SK-N-SH treated with all-trans-retinoic acid at 6 μM for 48 hours (cell line): ENCODE measurements at regions not wholly inside any gene's neighbourhood (a gene's known extent, or its start where the extent isn't known, plus 50 kb on each side); places are given as distances from the start of the nearest gene placed in this dataset.

ENCODE experiments used
- ATAC-seq: fragments of 200-7000 bp; cut with Tn5 transposase; 3 replicates; pipeline ENCODE4 v1.9.1; 2020; ENCODE audit warnings: mild to moderate bottlenecking, moderate library complexity
- ARNTL ChIP-seq: fragments of 450-650 bp; formaldehyde crosslinking; IDR thresholded peaks from 2 replicates; pipeline ENCODE4 v1.5.0; 2020; ENCODE audit warnings: low read depth, mild to moderate bottlenecking, moderate library complexity, borderline replicate concordance
- BACH2 ChIP-seq: fragments of 250-450 bp; sonication (Bioruptor Pico); IDR thresholded peaks from 2 replicates; pipeline ENCODE4 v1.9.0; 2021; ENCODE audit warnings: mild to moderate bottlenecking, borderline replicate concordance
- CSDC2 ChIP-seq: fragments of 250-450 bp; sonication (Bioruptor Pico); IDR thresholded peaks from 2 replicates; pipeline ENCODE4 v1.5.0; 2020; ENCODE audit warnings: mild to moderate bottlenecking, moderate library complexity
- ESRRG ChIP-seq: fragments of 250-450 bp; sonication (Bioruptor Pico); IDR thresholded peaks from 2 replicates; pipeline ENCODE4 v1.6.1; 2021; ENCODE audit warnings: mild to moderate bottlenecking
- GLIS3 ChIP-seq: fragments of 250-450 bp; sonication (Bioruptor Pico); IDR thresholded peaks from 2 replicates; pipeline ENCODE4 v1.5.0; 2020; ENCODE audit warnings: mild to moderate bottlenecking, moderate library complexity
- ISL1 ChIP-seq: fragments of 250-450 bp; sonication (Bioruptor Pico); IDR thresholded peaks from 2 replicates; pipeline ENCODE4 v2.1.2; 2022; ENCODE audit warnings: mild to moderate bottlenecking, moderate library complexity
- OSR1 ChIP-seq: fragments of 250-450 bp; sonication (Bioruptor Pico); IDR thresholded peaks from 2 replicates; pipeline ENCODE4 v1.8.0; 2022; ENCODE audit warnings: moderate library complexity, mild to moderate bottlenecking, inconsistent platforms
- PPARA ChIP-seq: fragments of 250-450 bp; sonication (Bioruptor Pico); IDR thresholded peaks from 2 replicates; pipeline ENCODE4 v1.5.0; 2020; ENCODE audit warnings: mild to moderate bottlenecking, borderline replicate concordance
- RARB ChIP-seq: fragments of 250-450 bp; sonication (Bioruptor Pico); IDR thresholded peaks from 2 replicates; pipeline ENCODE4 v1.8.0; 2021; ENCODE audit warnings: mild to moderate bottlenecking, moderate library complexity
- SNAI2 ChIP-seq: fragments of 250-450 bp; sonication (Bioruptor Pico); IDR thresholded peaks from 2 replicates; pipeline ENCODE4 v1.5.0; 2020; ENCODE audit warnings: mild to moderate bottlenecking, moderate library complexity
- TCF4 ChIP-seq: fragments of 250-450 bp; sonication (Bioruptor Pico); IDR thresholded peaks from 2 replicates; pipeline ENCODE4 v1.8.0; 2021; ENCODE audit warnings: mild to moderate bottlenecking, moderate library complexity, borderline replicate concordance
- TOX ChIP-seq: fragments of 250-450 bp; sonication (Bioruptor Pico); IDR thresholded peaks from 2 replicates; pipeline ENCODE4 v1.8.0; 2021; ENCODE audit warnings: mild to moderate bottlenecking, moderate library complexity, borderline replicate concordance
- ZC3H10 ChIP-seq: fragments of 250-450 bp; sonication (Bioruptor Pico); IDR thresholded peaks from 2 replicates; pipeline ENCODE4 v1.5.1; 2021; ENCODE audit warnings: mild to moderate bottlenecking, moderate library complexity
- ZFP3 ChIP-seq: fragments of 250-450 bp; sonication (Bioruptor Pico); IDR thresholded peaks from 2 replicates; pipeline ENCODE4 v1.5.0; 2020; ENCODE audit warnings: mild to moderate bottlenecking, moderate library complexity
- ZFP30 ChIP-seq: fragments of 450-650 bp; formaldehyde crosslinking; IDR thresholded peaks from 2 replicates; pipeline ENCODE4 v1.5.0; 2022; ENCODE audit warnings: mild to moderate bottlenecking, moderate library complexity
- ZNF565 ChIP-seq: fragments of 450-650 bp; formaldehyde crosslinking; conservative IDR thresholded peaks from 2 replicates; pipeline ENCODE4 v1.5.0; 2020; ENCODE audit warnings: low read depth, mild to moderate bottlenecking, moderate library complexity
- ZNF70 ChIP-seq: fragments of 450-650 bp; formaldehyde crosslinking; IDR thresholded peaks from 2 replicates; pipeline ENCODE4 v1.5.0; 2020; ENCODE audit warnings: mild to moderate bottlenecking, moderate library complexity
- ZNF8 ChIP-seq: fragments of 450-650 bp; formaldehyde crosslinking; IDR thresholded peaks from 2 replicates; pipeline ENCODE4 v1.5.0; 2020; ENCODE audit warnings: mild to moderate bottlenecking, moderate library complexity
- TF ChIP-seq, protein P1 (sequence below): fragments of 250-450 bp; sonication (Bioruptor Pico); IDR thresholded peaks from 2 replicates; pipeline ENCODE4 v1.8.0; 2020; ENCODE audit warnings: mild to moderate bottlenecking, moderate library complexity, borderline replicate concordance
- TF ChIP-seq, protein P2 (sequence below): fragments of 250-450 bp; sonication (Bioruptor Pico); IDR thresholded peaks from 2 replicates; pipeline ENCODE4 v1.5.0; 2020; ENCODE audit warnings: mild to moderate bottlenecking, moderate library complexity
- TF ChIP-seq, protein P3 (sequence below): fragments of 250-450 bp; sonication (Bioruptor Pico); IDR thresholded peaks from 2 replicates; pipeline ENCODE4 v1.5.1; 2021; ENCODE audit warnings: mild to moderate bottlenecking, moderate library complexity

DNA sequence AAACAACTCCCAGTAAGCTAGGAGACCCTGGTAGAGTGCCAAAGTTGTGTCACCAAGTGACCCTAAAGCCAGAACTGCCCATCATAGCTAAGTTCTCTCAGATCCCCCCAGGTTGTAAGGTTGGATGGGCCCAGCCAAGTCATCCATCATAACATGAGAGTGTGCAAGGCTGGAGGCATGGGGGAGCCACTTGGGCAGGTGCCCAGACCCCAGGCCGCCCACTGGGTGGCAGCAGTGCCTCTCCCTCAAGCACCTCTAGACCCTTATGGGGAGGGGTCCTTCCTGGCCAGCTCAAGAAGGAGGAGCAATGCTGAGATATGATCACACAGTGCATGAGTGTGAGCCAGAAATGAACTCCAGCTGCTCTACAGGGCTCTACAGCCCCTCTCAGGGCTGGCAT is 154.5 kb downstream of the MYLK4 start:
- no peak for ATAC-seq

DNA sequence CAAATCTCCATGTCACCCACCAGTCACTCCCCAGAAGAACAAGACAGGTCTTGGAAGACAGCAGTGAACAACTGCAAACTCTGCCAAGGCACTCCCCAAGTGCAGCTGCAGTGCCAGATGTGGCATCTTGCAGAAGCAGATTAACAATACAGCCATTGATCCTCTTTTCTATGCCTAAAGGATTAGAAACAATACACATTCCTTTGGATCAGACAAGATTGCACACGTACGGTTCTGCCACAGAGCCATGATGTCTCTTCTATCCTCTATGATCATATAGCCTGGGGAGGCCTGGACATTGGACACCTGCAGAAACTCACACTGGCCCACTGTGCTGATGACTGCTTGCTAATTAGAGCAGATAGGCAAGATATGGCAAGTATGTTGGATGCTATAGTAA is 155.9 kb downstream of the MYLK4 start:
- no peak for TF ChIP-seq ARNTL (CRISPR knock-in tag)
- no peak for TF ChIP-seq GLIS3 (CRISPR knock-in tag)
- no peak for TF ChIP-seq PPARA
- TF ChIP-seq, protein P1, sequence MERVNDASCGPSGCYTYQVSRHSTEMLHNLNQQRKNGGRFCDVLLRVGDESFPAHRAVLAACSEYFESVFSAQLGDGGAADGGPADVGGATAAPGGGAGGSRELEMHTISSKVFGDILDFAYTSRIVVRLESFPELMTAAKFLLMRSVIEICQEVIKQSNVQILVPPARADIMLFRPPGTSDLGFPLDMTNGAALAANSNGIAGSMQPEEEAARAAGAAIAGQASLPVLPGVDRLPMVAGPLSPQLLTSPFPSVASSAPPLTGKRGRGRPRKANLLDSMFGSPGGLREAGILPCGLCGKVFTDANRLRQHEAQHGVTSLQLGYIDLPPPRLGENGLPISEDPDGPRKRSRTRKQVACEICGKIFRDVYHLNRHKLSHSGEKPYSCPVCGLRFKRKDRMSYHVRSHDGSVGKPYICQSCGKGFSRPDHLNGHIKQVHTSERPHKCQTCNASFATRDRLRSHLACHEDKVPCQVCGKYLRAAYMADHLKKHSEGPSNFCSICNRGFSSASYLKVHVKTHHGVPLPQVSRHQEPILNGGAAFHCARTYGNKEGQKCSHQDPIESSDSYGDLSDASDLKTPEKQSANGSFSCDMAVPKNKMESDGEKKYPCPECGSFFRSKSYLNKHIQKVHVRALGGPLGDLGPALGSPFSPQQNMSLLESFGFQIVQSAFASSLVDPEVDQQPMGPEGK (CRISPR knock-in tag), result no peak
- no peak for TF ChIP-seq SNAI2
- no peak for TF ChIP-seq ZNF565 (CRISPR knock-in tag)
- ATAC-seq, result no peak

More for the DNA sequence above, 154.5 kb downstream of the MYLK4 start:
- TF ChIP-seq ZC3H10 (CRISPR knock-in tag) (no peak), OSR1 (CRISPR knock-in tag) (no peak), CSDC2 (CRISPR knock-in tag) (no peak), PPARA (no peak), ZFP3 (CRISPR knock-in tag) (no peak), ARNTL (CRISPR knock-in tag) (no peak), RARB (CRISPR knock-in tag) (no peak), SNAI2 (no peak), ZNF8 (no peak), ZNF565 (CRISPR knock-in tag) (no peak), ESRRG (CRISPR knock-in tag) (no peak), BACH2 (no peak), ZFP30 (CRISPR knock-in tag) (no peak)
- TF ChIP-seq, protein P1 (CRISPR knock-in tag), result no peak
- TF ChIP-seq, protein P2, sequence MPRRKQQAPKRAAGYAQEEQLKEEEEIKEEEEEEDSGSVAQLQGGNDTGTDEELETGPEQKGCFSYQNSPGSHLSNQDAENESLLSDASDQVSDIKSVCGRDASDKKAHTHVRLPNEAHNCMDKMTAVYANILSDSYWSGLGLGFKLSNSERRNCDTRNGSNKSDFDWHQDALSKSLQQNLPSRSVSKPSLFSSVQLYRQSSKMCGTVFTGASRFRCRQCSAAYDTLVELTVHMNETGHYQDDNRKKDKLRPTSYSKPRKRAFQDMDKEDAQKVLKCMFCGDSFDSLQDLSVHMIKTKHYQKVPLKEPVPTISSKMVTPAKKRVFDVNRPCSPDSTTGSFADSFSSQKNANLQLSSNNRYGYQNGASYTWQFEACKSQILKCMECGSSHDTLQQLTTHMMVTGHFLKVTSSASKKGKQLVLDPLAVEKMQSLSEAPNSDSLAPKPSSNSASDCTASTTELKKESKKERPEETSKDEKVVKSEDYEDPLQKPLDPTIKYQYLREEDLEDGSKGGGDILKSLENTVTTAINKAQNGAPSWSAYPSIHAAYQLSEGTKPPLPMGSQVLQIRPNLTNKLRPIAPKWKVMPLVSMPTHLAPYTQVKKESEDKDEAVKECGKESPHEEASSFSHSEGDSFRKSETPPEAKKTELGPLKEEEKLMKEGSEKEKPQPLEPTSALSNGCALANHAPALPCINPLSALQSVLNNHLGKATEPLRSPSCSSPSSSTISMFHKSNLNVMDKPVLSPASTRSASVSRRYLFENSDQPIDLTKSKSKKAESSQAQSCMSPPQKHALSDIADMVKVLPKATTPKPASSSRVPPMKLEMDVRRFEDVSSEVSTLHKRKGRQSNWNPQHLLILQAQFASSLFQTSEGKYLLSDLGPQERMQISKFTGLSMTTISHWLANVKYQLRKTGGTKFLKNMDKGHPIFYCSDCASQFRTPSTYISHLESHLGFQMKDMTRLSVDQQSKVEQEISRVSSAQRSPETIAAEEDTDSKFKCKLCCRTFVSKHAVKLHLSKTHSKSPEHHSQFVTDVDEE (CRISPR knock-in tag), result no peak

DNA sequence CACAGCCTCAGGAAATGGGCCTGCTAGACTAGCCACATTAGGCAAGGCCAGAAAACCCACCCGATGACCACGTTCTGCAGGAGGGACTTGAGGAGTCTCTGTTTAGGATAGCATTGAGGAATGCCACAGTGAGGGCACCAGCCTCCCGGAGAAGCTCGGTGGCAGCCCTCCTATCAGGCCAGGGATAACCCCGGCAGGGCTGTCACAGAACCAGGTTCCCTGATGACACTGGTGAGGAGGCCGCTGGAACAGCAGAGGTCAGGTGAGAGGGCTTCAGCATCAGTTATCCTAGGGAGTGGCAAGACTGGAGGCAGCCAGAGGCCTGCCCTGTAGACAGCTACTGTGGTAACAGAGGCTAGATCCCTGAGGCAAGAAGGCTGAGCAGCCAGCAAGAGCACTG is 157.6 kb downstream of the MYLK4 start:
- TF ChIP-seq, protein P2 (CRISPR knock-in tag), result no peak
- TF ChIP-seq ZNF8, result no peak
- no peak for TF ChIP-seq ZC3H10 (CRISPR knock-in tag)
- TF ChIP-seq ZNF565 (CRISPR knock-in tag), result no peak
- TF ChIP-seq ZNF70, result no peak
- TF ChIP-seq PPARA, result no peak
- no peak for TF ChIP-seq GLIS3 (CRISPR knock-in tag)
- TF ChIP-seq TCF4 (CRISPR knock-in tag), result no peak
- TF ChIP-seq RARB (CRISPR knock-in tag), result no peak
- TF ChIP-seq ESRRG (CRISPR knock-in tag), result no peak
- no peak for TF ChIP-seq ZFP3 (CRISPR knock-in tag)
- TF ChIP-seq, protein P3, sequence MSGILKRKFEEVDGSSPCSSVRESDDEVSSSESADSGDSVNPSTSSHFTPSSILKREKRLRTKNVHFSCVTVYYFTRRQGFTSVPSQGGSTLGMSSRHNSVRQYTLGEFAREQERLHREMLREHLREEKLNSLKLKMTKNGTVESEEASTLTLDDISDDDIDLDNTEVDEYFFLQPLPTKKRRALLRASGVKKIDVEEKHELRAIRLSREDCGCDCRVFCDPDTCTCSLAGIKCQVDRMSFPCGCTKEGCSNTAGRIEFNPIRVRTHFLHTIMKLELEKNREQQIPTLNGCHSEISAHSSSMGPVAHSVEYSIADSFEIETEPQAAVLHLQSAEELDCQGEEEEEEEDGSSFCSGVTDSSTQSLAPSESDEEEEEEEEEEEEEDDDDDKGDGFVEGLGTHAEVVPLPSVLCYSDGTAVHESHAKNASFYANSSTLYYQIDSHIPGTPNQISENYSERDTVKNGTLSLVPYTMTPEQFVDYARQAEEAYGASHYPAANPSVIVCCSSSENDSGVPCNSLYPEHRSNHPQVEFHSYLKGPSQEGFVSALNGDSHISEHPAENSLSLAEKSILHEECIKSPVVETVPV (CRISPR knock-in tag), result no peak
- TF ChIP-seq CSDC2 (CRISPR knock-in tag), result no peak
- no peak for TF ChIP-seq ZFP30 (CRISPR knock-in tag)
- no peak for TF ChIP-seq ISL1 (CRISPR knock-in tag)
- TF ChIP-seq, protein P1 (CRISPR knock-in tag), result no peak
- no peak for TF ChIP-seq TOX (CRISPR knock-in tag)
- TF ChIP-seq OSR1 (CRISPR knock-in tag), result no peak
- TF ChIP-seq ARNTL (CRISPR knock-in tag), result no peak
- no peak for ATAC-seq
